GM19240 (cell line): ENCODE measurements at regions not wholly inside any gene's neighbourhood (a gene's known extent, or its start where the extent isn't known, plus 50 kb on each side); places are given as distances from the start of the nearest gene placed in this dataset.

Source experiments
- DNase-seq: peaks from one replicate; pipeline ENCODE4 v3.0.0; 2011; ENCODE audit warnings: low spot score; ENCODE audit not compliant: insufficient read length

DNA sequence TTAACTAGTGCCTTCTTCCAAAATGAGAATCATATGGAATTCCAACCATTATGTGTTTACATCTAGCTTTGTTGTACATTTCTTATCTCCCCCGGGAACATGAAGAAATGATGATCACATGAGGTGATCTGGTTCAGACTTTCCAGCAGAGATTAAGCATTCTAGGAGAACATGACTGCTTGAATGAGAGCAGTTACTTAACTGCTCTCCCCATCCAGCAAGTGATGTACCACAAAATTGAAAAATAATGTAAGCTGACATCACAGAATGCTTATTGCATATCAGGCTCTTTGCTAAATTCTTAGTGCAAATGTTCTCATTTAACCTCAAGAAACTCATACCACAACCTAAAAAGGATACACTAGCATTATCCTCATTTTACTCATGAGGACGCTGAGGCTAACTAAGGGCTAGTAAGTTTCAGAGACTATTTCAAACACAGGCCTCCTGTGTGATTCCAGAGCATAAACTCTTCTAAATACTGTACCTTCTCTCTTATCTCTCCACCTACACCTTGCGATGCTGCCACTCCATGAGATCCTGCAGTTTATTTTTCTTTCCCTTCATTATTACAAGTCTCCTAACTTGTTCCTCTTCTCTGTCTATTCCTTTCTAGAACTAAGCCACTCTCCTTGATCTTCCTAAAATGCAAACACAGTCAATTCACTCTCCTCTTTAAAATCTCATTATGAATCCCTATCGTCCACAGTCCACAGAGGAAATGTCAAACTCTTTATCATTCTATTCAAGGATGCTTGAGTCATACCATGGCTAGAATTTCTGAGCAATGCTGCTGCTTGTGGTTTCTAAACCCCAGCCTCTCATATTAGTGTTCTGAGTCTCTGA, 1224.8 kb upstream of the ZEB2 start:
- no peak for DNase-seq

DNA sequence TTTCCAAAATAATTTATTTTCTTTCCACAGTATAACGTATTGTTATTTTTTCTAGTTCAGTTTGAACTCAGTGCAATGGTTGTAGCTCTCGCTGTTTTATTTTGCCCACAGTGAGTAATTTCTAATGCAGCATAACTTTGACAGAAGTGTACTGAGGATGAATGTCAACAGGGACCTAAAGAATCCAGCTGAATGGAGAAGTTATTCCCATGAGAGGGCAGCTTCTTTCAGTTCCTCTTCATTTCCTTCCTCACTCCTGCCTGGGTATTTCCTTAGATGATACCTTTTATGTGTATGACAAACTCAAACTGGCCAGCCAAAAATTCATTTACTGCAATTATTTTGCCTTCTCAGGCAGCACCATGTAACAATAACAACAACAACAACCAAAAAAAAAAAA, 1223.1 kb upstream of the ZEB2 start:
- DNase-seq: no peak

DNA sequence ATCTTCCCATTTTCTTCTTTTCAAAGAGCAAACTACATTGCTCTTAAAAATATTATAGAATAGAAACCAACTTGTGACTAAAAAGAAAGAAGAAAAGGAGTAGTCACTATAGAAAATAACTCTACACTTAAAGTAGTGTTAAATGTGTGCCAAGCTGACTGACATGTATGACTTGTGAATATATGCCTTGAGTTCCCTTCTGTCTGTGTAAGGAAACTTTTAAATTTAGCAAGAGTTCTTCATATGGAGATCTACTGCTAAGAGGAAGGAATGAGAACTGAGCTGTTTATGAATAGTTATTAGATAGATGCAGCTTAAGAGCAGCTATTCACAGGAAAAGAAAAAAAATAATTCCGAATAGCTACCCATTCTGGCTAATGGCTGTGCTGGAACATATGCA, 1221.7 kb upstream of the ZEB2 start:
- no peak for DNase-seq

DNA sequence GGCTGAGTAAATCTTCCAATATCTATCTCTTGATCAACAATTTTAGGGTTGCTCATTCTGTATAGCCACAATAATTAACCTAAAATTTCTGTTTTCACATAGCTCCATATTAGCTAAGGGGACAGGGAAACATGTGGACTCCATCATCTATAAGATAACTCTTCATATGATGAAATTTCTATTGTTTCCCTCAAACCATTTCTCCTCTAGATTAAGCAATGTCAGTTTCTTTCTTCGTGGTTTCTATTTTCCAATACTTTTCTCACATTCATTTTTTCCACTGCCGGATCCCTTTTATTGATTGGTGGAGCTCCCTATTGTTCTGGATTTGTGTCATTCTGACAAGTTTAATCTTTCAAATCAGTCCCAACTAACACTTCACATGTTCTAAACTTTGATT, 1221.3 kb upstream of the ZEB2 start:
- DNase-seq: no peak

DNA sequence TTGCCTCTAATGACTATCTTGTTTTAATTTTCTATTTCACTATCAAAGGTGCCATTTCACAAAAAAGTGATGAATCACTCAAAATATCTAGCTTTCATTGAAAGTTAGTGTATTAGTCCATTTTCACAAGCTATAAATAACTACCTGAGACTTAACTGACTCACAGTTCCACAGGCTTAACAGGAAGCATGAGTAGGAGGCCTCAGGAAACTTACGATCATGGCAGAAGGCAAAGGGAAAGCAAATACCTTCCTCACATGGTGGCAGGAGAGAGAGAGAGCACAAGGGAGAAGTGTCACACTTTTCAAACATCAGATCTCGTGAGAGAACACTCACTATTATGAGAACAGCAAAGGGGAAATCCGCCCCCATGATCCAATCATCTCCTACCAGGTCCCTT, 1220.4 kb upstream of the ZEB2 start:
- no peak for DNase-seq

DNA sequence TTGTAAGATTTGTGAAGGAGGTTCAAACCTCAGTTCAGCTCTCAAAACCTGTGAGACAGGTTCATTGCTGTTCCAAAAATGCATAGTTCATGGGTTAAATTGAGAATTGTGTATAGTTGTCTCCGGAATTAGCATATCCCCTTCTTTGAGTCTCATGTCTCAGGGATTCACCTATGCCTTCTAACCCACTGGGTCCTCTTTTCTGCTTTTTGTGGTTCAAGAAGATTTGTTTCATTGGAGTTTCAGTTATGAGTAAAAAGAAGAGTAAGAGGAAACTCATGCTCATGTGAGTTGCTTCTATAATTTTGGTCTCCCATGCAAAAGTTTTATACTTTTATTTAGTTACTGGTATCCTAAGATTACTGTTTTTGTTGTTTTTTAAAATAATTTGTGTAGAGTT, 1219.8 kb upstream of the ZEB2 start:
- no peak for DNase-seq

DNA sequence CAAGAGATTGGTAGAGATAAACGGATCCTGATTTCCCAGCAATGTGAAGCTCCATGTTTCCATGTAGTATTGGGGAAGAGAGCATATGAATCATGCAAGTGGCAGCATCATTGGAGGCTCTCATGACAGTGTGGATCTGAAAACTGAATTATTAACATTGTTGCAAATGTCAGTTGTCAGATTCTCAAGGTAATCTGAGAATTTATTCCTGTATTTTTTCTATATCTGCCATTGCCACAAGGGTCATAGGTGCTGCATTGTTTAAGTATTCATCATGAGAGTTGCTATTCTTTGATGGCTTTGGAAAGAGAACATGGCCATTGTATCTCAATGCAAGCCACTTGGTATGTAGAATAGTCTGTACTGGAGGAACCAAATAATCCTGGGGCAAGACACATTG, 1217.0 kb upstream of the ZEB2 start:
- no peak for DNase-seq

DNA sequence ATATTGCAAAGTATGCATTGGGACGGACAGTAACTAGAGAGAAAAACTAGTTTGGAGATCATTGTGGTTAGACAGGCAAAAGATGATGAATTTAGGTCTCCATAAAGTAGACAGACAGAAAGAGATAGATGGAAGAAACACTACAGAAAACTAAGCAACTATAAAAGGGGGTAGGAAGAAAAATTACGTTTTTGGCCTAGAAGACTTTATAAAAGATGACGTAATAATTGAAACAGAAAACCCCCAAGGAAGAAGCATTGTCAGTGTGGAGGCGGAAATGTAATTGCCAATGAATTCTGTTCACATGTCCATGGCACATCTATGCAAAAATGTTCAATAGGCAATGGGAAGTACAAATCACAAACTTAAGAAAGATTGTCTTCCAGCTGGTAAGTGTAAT, 1211.5 kb upstream of the ZEB2 start:
- no peak for DNase-seq

DNA sequence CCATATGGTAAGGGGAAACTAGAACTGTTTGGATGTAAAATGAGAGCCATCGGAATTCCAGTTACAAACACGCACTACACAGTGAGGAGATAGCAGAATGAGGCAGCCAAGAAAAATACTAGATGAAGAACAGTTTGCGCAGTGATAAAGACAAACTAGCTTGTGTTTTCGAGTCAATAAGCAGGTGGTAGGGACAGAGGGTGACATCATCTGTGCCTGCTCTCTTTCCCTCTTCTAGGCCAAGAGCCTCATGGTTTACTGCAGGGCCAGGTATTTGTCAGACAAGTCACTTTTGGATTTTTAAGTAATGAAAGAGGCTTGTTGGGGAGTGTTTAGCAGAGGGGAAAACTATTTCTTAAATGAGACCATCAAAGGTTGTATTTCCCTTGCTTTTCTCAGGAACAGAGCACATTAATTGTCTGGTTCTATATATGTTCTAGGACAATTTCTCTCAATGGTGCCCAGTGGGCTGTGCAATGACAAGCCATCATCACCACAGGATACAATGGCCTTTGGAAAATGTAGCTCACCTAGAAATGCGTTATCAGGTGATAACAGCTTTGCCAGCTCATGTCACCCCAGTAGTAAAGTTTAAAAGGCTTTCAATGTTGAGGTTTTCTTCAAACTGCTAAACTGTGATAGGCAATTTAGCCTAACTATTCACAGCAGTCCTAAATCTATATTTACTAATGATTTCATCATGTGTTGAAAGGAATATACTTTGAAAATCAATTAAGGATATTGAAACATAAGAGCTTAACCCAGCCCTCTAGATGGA, 1210.3 kb upstream of the ZEB2 start:
- no peak for DNase-seq

DNA sequence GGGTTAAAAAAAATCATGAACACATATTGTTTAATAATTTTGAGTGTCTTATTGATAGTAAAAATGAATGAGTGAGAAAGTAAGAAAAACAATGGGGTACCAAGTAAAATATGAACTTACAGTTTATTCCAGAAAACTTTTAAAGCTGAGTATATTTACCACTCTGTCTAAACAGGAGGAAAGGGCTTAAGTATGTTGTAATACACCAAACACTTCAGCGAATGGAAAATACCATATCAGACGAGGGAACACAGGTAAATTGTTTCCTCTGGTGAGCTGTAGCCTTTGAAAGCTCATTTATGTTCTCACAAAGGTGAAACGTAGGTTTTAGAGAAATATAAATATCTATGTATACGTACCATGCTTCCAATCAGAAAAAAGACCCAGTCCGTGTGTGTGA, 1209.6 kb upstream of the ZEB2 start:
- no peak for DNase-seq

DNA sequence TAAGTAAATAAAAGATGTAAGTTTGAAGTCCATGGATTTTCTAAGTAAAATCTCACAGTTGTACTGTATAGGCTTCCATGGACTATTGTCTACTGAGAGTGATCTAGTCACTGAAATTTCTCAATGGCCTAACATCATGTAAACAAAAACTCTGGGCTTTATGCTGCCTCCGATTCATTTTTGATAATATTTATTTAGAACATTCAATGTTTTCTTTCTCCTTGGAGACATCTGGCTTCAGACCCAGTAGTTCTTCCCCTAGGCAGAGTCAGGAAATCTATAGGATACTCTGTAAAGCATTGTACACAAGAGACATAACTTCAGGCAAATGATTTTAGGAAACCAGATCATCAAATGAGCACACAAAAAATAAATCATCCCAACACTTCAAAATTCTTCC, 1208.6 kb upstream of the ZEB2 start:
- DNase-seq: no peak

DNA sequence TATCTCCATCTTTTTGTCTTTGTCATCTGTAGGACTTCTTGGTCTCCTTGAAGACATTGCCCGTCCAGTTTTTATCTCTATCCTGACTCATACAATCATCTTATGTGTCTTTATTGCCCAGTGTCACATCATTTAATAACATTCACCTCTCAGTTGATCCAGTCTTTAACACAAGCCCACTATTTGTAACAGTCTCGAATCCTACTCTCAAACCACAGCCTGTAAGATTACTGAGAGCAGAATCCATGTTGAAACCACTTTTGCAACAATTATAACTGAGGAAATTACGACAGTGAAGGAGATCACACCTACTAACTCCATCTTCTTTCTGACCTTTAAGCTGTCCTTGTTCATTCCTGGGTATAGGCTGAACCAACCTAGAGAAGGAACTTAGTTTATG, 1206.0 kb upstream of the ZEB2 start:
- no peak for DNase-seq

DNA sequence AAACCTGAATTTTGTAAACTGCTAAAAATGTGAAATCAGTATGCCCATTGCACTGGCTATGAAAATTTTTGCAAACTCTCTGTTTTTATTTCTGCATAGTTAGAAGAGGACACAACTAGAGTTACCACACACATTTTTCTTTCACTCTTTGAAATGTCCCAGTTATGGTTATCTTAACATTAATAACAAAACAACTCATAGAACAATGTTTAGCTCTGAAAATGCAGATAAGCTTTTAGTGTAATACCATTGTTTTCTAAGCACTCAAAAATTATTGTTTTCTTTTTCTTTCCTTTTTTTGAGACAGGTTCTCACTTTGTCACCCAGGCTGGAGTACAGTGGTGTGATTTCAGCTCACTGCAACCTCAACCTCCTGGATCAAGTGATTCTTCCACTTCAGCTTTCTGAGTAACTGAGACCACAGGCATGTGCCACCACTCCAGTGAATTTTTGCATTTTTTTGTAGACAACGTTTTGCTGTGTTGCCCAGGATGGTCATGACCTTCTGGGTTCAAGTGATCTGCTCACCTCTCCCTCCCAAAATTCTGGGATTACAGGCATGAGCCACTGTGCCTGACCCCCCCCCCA, 1204.5 kb upstream of the ZEB2 start:
- DNase-seq: no peak

DNA sequence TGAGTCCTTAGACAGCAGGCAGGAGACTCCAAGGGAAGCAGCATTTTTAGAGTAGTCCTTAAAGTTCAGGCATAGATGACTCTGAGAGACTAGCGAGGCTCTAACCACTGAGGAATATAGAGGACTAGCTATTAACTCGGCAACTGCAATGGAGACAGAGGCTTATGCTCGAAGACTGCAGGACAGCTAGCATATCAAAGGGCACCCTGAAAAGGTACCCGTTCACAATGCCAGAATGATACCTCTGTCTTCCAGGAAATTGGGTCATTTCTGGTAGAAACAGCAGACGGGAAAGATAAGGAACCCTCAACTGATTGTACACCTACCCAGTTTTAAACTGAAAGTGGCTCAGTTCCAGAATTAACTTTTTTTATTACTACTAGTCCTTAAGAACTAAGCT, 1204.0 kb upstream of the ZEB2 start:
- no peak for DNase-seq

DNA sequence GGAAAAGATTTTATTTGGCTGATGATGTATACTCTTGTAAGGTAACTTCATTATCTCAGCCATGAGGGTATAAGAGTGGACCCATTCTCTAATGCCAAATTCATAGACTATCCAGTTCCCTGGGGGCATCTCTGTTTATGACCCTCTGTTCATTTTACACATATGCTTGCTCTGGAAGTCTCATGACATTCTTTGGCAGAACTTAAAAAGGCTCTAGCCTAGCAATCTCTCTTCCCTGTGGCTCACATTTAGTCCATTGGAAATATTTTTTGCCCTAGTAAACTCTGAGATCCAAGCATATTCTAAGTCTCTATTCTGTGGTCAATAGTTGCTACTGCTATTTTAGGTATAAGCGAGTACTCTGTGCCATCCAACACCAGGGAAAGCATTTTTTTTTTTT, 1201.8 kb upstream of the ZEB2 start:
- no peak for DNase-seq

DNA sequence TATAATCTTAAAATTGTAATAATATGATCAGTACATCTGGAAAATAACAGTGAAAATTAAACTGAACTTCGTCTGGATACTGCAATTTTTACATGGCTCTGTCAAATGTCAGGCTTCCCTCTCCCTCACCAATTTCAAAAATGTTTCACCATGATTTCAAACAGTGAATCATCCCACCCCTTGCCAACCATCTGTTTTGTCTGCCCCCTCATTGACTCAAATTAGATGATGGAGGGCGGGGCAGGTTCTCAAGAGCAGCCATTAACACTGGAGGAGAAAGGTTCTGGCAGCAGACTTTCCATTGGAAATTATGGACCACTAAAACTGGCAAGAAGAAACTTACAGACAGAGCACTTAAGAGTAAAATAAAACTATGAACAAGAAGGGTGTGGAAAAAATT, 1195.7 kb upstream of the ZEB2 start:
- no peak for DNase-seq

DNA sequence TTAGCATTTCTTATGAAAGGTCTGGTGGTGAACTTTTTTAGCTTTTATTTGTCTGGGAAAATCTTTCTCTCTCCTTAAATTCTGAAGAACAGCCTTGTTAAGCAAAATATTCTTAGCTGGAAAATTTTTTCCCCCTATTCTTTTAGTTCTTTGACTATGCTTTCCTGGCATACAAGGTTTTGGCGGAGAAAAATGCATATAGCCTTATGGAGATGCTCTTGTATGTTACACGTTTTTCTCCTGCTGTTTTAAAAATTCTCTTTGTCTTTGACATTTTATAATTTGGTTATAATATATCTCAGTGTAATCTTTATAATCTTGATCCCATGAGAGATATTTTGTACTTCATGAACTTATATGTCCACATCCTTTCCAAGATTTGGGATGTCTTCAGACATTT, 1190.4 kb upstream of the ZEB2 start:
- no peak for DNase-seq

DNA sequence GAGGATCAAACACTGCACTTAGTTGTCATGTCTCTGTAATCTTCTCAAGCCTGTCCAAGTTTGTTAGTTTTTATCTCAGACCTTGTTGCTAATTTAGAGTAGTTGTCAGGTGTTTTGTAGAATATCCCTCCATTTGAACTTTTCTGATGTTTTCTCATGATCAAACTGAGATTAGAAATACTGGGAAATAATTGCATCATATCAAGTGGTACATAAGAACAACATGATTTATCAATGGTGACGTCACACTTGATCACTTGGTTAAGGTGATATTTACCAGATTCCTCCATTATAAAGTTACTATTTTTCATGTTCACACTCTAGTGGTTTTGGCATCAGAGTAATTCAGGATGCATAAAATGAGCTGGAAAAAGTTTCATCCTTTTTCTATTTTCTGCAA, 1182.4 kb upstream of the ZEB2 start:
- DNase-seq: no peak

DNA sequence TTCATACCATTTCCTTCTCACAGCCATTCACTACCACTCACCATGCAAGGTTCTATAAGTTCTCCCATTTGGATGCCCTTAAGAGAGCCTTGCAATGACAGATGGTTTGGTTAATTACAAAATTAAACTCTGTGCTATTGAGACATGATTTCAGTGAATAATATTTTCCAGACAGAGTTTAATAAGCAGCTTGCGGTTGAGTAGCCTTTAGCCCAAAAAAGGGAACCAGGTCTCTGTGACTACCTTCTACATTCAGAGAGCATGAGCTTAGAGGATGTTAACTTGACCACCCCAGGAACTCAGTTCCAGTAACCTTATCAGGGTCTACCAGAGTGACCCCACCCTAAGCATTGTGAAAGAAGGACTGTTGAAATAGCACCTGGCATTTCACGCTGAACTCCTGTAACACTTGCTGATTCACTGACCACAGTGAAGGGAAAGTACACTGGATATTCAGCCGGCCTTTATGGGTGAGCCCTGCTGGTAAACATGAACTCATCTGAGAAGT, 1173.1 kb upstream of the ZEB2 start:
- DNase-seq: peak; percentile 1

DNA sequence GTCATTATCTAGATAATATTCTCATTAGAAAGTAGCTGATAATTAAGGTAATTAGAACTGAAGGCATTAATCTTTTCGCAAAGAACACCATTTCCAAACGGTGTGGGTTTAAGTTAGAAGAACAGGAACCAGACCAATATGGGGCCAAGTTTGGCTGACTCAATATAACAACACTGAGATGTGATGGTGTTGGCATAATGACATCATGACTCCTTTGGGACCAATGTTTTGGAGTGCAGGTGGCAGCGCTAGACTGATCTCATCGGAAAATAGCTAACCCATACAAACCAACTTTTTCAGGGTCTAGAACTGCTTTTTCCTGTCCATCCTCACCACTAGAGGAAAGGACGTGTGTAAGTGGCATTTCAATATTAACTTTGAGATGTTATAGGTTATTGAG, 1171.7 kb upstream of the ZEB2 start:
- no peak for DNase-seq

DNA sequence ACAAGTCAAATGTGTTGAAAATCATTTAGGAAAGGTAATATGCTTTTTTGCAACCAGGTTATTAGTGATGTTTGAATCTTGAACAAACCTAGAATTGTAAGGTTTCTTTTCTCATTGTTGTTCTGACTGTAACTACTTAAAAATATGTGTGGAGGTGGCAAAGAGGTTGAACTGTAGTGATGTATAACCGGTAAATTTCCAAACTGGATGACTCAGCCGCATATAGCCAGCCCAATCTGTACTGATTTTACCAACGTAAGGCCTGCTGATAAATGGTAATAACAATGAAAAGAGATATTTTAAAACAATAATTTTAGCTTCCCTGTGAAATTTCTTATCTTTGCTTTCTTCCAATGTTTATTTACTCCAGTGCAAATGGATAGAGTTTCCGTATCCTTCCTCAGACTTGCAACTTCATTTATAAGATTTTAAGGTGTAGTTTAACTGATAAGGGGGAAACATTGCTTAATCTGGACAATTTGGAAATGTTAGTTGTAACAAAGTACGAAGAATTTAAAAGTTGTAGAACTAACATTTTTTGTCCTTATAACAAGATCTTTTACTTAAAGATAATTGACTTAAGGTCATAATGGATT, 1170.4 kb upstream of the ZEB2 start:
- no peak for DNase-seq

DNA sequence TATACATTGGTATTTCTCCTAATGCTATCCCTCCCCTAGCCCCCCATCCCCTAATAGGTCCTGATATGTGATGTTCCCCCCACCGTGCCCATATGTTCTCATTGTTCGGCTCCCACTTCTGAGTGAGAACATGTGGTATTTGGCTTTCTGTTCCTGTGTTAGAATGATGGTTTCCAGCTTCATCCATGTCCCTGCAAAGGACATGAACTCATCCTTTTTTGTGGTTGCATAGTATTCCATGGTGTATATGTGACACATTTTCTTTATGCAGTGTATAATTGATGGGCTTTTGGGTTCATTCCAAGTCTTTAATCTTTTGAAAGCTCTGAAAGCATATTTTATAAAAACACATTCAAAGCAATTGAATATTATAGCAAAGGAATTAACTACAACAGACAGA, 1169.4 kb upstream of the ZEB2 start:
- DNase-seq: no peak
